ENCODE measurements at regions not wholly inside any gene's neighbourhood (a gene's known extent, or its start where the extent isn't known, plus 50 kb on each side); places are given as distances from the start of the nearest gene placed in this dataset.

DNA sequence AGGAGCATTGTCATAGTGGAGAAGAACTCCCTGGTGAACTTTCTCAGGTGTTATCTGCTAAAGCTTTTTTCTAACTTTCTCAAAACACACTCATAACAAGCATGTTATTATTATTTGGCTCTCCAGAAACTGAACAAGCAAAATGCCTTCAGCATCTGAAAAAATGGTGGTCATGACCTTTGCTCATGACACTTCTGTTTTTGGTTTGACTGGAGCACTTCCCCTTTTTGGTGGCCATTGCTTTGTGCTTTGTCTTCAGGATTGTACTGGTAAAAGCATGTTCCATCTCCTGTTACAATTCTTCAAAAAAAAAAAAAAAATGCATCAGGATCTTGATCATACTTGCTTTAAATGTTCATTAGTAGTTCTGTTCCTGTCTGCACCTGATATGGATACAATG lies 1241.6 kb upstream of the USP15 start:
- TF ChIP-seq, protein P1, sequence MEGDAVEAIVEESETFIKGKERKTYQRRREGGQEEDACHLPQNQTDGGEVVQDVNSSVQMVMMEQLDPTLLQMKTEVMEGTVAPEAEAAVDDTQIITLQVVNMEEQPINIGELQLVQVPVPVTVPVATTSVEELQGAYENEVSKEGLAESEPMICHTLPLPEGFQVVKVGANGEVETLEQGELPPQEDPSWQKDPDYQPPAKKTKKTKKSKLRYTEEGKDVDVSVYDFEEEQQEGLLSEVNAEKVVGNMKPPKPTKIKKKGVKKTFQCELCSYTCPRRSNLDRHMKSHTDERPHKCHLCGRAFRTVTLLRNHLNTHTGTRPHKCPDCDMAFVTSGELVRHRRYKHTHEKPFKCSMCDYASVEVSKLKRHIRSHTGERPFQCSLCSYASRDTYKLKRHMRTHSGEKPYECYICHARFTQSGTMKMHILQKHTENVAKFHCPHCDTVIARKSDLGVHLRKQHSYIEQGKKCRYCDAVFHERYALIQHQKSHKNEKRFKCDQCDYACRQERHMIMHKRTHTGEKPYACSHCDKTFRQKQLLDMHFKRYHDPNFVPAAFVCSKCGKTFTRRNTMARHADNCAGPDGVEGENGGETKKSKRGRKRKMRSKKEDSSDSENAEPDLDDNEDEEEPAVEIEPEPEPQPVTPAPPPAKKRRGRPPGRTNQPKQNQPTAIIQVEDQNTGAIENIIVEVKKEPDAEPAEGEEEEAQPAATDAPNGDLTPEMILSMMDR (IDR thresholded peaks at IDR 0.05; ENCODE audit: low read depth, low read length): no peak
- no peak for TF ChIP-seq EZH2phosphoT487 (IDR thresholded peaks at IDR 0.05; ENCODE audit: low read depth)

All from OCI-LY3 (cell line).